ENCODE measurements at regions not wholly inside any gene's neighbourhood (a gene's known extent, or its start where the extent isn't known, plus 50 kb on each side); places are given as distances from the start of the nearest gene placed in this dataset.

GRCh38 chr3:59121346-59122144, 71.7 kb upstream of the CFAP20DC start:
- Histone ChIP-seq H3K9ac (ENCODE audit: low read depth, low read length) (no peak overlapping the region), H3K4me3 (ENCODE audit: low read depth, low read length) (no peak overlapping the region), H3K9me3 (ENCODE audit: control insufficient read depth, insufficient read depth, low read length) (peaks cover 3% of the 10 kb centered on the region), H3K4me1 (ENCODE audit: control insufficient read depth, insufficient read depth, low read length) (no peaks in the 10 kb centered on the region), H3K36me3 (ENCODE audit: control insufficient read depth, insufficient read depth, low read length) (no peaks in the 10 kb centered on the region), H3K27me3 (ENCODE audit: control insufficient read depth, insufficient read depth, low read length) (no peaks in the 10 kb centered on the region)

- Histone ChIP-seq H3K9me3 (ENCODE audit: control insufficient read depth, insufficient read depth, low read length) (peaks cover 3% of the 10 kb centered on the region), H3K9ac (ENCODE audit: low read depth, low read length) (no peak overlapping the region)
These were observed 69.1 kb upstream of the CFAP20DC start for GRCh38 chr3:59118928-59119327.

GRCh38 chr3:59117396-59117795, 67.6 kb upstream of the CFAP20DC start:
- no peak overlapping the region for H3K9ac ChIP-seq (ENCODE audit: low read depth, low read length)
- no peaks in the 10 kb centered on the region for H3K4me1 ChIP-seq (ENCODE audit: control insufficient read depth, insufficient read depth, low read length)
- no peaks in the 10 kb centered on the region for H3K27me3 ChIP-seq (ENCODE audit: control insufficient read depth, insufficient read depth, low read length)
- no peaks in the 10 kb centered on the region for H3K9me3 ChIP-seq (ENCODE audit: control insufficient read depth, insufficient read depth, low read length)
- no peaks in the 10 kb centered on the region for H3K36me3 ChIP-seq (ENCODE audit: control insufficient read depth, insufficient read depth, low read length)
- H3K4me3 ChIP-seq (ENCODE audit: low read depth, low read length) = no peak overlapping the region

More at GRCh38 chr3:59118928-59119327, 69.1 kb upstream of the CFAP20DC start:
- H3K36me3 ChIP-seq (ENCODE audit: control insufficient read depth, insufficient read depth, low read length) = no peaks in the 10 kb centered on the region
- no peaks in the 10 kb centered on the region for H3K4me1 ChIP-seq (ENCODE audit: control insufficient read depth, insufficient read depth, low read length)
- H3K27me3 ChIP-seq (ENCODE audit: control insufficient read depth, insufficient read depth, low read length) = no peaks in the 10 kb centered on the region
- no peak overlapping the region for H3K4me3 ChIP-seq (ENCODE audit: low read depth, low read length)

GRCh38 chr3:59116233-59116537, 66.4 kb upstream of the CFAP20DC start:
- H3K27me3 ChIP-seq (ENCODE audit: control insufficient read depth, insufficient read depth, low read length) = no peaks in the 10 kb centered on the region
- H3K9ac ChIP-seq (ENCODE audit: low read depth, low read length) = no peak overlapping the region
- H3K36me3 ChIP-seq (ENCODE audit: control insufficient read depth, insufficient read depth, low read length) = no peaks in the 10 kb centered on the region
- no peak overlapping the region for H3K4me3 ChIP-seq (ENCODE audit: low read depth, low read length)
- no peaks in the 10 kb centered on the region for H3K9me3 ChIP-seq (ENCODE audit: control insufficient read depth, insufficient read depth, low read length)
- no peaks in the 10 kb centered on the region for H3K4me1 ChIP-seq (ENCODE audit: control insufficient read depth, insufficient read depth, low read length)

GRCh38 chr3:59115364-59116232, 65.8 kb upstream of the CFAP20DC start:
- no peak overlapping the region for H3K4me3 ChIP-seq (ENCODE audit: low read depth, low read length)
- no peaks in the 10 kb centered on the region for H3K27me3 ChIP-seq (ENCODE audit: control insufficient read depth, insufficient read depth, low read length)
- no peaks in the 10 kb centered on the region for H3K4me1 ChIP-seq (ENCODE audit: control insufficient read depth, insufficient read depth, low read length)
- H3K9ac ChIP-seq (ENCODE audit: low read depth, low read length) = no peak overlapping the region
- H3K36me3 ChIP-seq (ENCODE audit: control insufficient read depth, insufficient read depth, low read length) = no peaks in the 10 kb centered on the region
- no peaks in the 10 kb centered on the region for H3K9me3 ChIP-seq (ENCODE audit: control insufficient read depth, insufficient read depth, low read length)

- Histone ChIP-seq H3K9me3 (ENCODE audit: control insufficient read depth, insufficient read depth, low read length) (no peaks in the 10 kb centered on the region), H3K9ac (ENCODE audit: low read depth, low read length) (no peak overlapping the region), H3K4me1 (ENCODE audit: control insufficient read depth, insufficient read depth, low read length) (peaks cover 4% of the 10 kb centered on the region), H3K4me3 (ENCODE audit: low read depth, low read length) (no peak overlapping the region), H3K36me3 (ENCODE audit: control insufficient read depth, insufficient read depth, low read length) (no peaks in the 10 kb centered on the region), H3K27me3 (ENCODE audit: control insufficient read depth, insufficient read depth, low read length) (no peaks in the 10 kb centered on the region)
These were observed 58.3 kb upstream of the CFAP20DC start for GRCh38 chr3:59107856-59108815.

GRCh38 chr3:59106085-59106648, 56.3 kb upstream of the CFAP20DC start:
- peaks cover 4% of the 10 kb centered on the region for H3K4me1 ChIP-seq (ENCODE audit: control insufficient read depth, insufficient read depth, low read length)
- no peaks in the 10 kb centered on the region for H3K9me3 ChIP-seq (ENCODE audit: control insufficient read depth, insufficient read depth, low read length)
- no peaks in the 10 kb centered on the region for H3K27me3 ChIP-seq (ENCODE audit: control insufficient read depth, insufficient read depth, low read length)
- no peak overlapping the region for H3K9ac ChIP-seq (ENCODE audit: low read depth, low read length)
- H3K4me3 ChIP-seq (ENCODE audit: low read depth, low read length) = no peak overlapping the region
- no peaks in the 10 kb centered on the region for H3K36me3 ChIP-seq (ENCODE audit: control insufficient read depth, insufficient read depth, low read length)

GRCh38 chr3:59103552-59103951, 53.7 kb upstream of the CFAP20DC start:
- Histone ChIP-seq H3K9ac (ENCODE audit: low read depth, low read length) (no peak overlapping the region), H3K4me3 (ENCODE audit: low read depth, low read length) (no peak overlapping the region), H3K9me3 (ENCODE audit: control insufficient read depth, insufficient read depth, low read length) (no peaks in the 10 kb centered on the region), H3K4me1 (ENCODE audit: control insufficient read depth, insufficient read depth, low read length) (peaks cover 2% of the 10 kb centered on the region), H3K27me3 (ENCODE audit: control insufficient read depth, insufficient read depth, low read length) (peaks cover 5% of the 10 kb centered on the region), H3K36me3 (ENCODE audit: control insufficient read depth, insufficient read depth, low read length) (no peaks in the 10 kb centered on the region)

- Histone ChIP-seq H3K36me3 (ENCODE audit: control insufficient read depth, insufficient read depth, low read length) (no peaks in the 10 kb centered on the region), H3K9me3 (ENCODE audit: control insufficient read depth, insufficient read depth, low read length) (no peaks in the 10 kb centered on the region), H3K27me3 (ENCODE audit: control insufficient read depth, insufficient read depth, low read length) (peaks cover 5% of the 10 kb centered on the region), H3K4me3 (ENCODE audit: low read depth, low read length) (no peak overlapping the region), H3K4me1 (ENCODE audit: control insufficient read depth, insufficient read depth, low read length) (peaks cover 2% of the 10 kb centered on the region), H3K9ac (ENCODE audit: low read depth, low read length) (no peak overlapping the region)
These were observed 51.5 kb upstream of the CFAP20DC start for GRCh38 chr3:59101231-59101736.

Measured in iPS-15b (cell line).